ENCODE measurements at regions not wholly inside any gene's neighbourhood (a gene's known extent, or its start where the extent isn't known, plus 50 kb on each side); places are given as distances from the start of the nearest gene placed in this dataset.

DNA sequence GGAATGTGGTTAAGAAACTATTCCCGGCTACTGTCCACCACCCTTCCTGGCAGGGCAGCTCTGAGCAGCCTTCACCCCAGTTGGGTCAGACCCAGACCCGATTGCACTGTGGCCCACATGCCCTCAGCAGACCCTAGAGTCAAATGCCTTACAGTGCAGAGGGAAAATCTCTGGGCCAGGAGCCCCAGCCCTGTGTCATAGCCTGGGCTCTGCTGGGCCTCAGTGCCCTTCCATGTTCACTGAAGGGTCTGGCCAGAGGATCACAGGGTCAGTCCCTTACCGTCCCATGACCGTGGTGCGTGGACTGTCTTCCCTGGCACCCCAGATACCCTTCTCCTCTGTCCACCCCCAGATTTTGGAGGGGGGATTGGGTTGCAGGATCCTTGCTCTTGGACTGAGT is 73.5 kb upstream of the COL5A1 start:
- peak; percentile 56 for DNase-seq (ENCODE audit: low spot score)
- H3K27ac ChIP-seq: no peak overlapping the region
- H3K4me3 ChIP-seq: no peak overlapping the region
- TF ChIP-seq CTCF (IDR thresholded peaks at IDR 0.05): no peak

DNA sequence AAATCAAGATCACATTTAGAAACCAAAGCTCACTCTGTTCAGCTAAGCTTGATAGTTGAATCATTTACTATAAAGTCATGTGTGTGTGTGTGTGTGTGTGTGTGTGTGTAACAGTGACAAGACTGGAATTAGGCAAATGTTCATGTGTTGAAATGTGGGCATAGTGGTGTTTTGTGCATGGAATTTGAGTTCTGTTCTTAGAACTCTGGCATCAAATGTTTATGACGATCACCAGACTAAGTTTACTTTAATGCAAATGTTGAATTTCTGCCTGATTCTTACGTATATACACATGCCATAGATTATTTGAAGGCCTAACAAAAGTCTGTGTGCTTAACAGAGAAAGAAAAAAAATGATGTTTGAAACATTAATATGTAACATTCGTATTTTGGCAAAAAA is 72.8 kb upstream of the COL5A1 start:
- DNase-seq (ENCODE audit: low spot score): no peak
- Histone ChIP-seq H3K4me3 (no peak overlapping the region), H3K27ac (no peak overlapping the region)
- no peak for TF ChIP-seq CTCF (IDR thresholded peaks at IDR 0.05)

DNA sequence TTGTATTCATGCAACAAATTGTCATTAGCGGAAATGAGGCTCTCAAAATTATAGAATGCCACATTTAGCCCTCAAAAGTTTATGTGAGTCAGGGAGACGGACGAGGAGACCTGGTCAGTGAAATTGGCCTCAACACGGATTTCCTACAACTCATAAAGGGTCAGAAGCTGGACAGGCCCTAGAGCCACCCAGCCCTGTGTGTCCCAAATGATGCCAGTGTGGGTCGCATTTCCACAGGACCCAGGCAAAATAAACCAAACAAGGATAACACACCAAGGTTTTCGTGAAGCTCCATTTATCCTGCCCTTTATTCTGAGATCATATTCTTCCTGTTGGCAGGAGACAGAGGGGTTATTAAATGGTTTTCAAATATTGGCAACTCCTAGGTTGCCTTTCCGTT is 72.0 kb upstream of the COL5A1 start:
- no peak overlapping the region for H3K27ac ChIP-seq
- no peak for TF ChIP-seq CTCF (IDR thresholded peaks at IDR 0.05)
- peak; percentile 14 for DNase-seq (ENCODE audit: low spot score)
- no peak overlapping the region for H3K4me3 ChIP-seq

GRCh38 chr9:134570151-134570621 is 71.4 kb upstream of the COL5A1 start:
- Histone ChIP-seq H3K4me3 (no peak overlapping the region), H3K27ac (no peak overlapping the region)
- DNase-seq (ENCODE audit: low spot score): peak; percentile 57
- TF ChIP-seq CTCF (IDR thresholded peaks at IDR 0.05): no peak

- TF ChIP-seq CTCF (IDR thresholded peaks at IDR 0.05): no peak
- no peak overlapping the region for H3K27ac ChIP-seq
These were observed 70.8 kb upstream of the COL5A1 start for GRCh38 chr9:134570711-134571325.

GRCh38 chr9:134571326-134571931 is 70.2 kb upstream of the COL5A1 start:
- no peak for TF ChIP-seq CTCF (IDR thresholded peaks at IDR 0.05)
- Histone ChIP-seq H3K4me3 (no peak overlapping the region), H3K27ac (no peak overlapping the region)
- peak; percentile 62 for DNase-seq (ENCODE audit: low spot score)

More at GRCh38 chr9:134570711-134571325, 70.8 kb upstream of the COL5A1 start:
- peak; percentile 56 for DNase-seq (ENCODE audit: low spot score)
- no peak overlapping the region for H3K4me3 ChIP-seq

Measured in coronary artery (tissue), 2 donors.